Spleen (tissue), 7 donors: ENCODE measurements at regions not wholly inside any gene's neighbourhood (a gene's known extent, or its start where the extent isn't known, plus 50 kb on each side); places are given as distances from the start of the nearest gene placed in this dataset.

Source experiments
- POLR2A ChIP-seq, 3 donors: fragments of 450-650 bp; IDR thresholded peaks; one replicate each; pipeline ENCODE4 v1.5.1; 2017; ENCODE audit warnings: antibody characterized with exemption in 3 of 3, mild to moderate bottlenecking in 1 of 3
- POLR2AphosphoS5 ChIP-seq, 3 donors: sonication (generic); formaldehyde crosslinking; IDR thresholded peaks; one replicate each; pipeline ENCODE4 v1.5.1; 2017; ENCODE audit warnings: antibody characterized with exemption in 3 of 3
- TF ChIP-seq, protein P1 (sequence below), 11 experiments: fragments of 200-600 bp in 7 of 11; fragments of 450-650 bp in 4 of 11; sonication (generic) in 4 of 11; IDR thresholded peaks in 8 of 11; conservative IDR thresholded peaks in 3 of 11; 1 replicate in 7 of 11; 2 replicates in 4 of 11; pipeline versions ENCODE4 v1.4.0 to v1.8.0; 2016 to 2021; ENCODE audit warnings: antibody characterized with exemption in 11 of 11, inconsistent platforms in 4 of 11, mild to moderate bottlenecking in 1 of 11
- donor health status: DM: no; HTN: no; CAD: no; lungs with moderate emphysema.
- donor health status: DM: no; HTN: no; CAD: no.
- donor health status: DM: no; HTN: no; CAD: no.

- TF ChIP-seq, protein P1, sequence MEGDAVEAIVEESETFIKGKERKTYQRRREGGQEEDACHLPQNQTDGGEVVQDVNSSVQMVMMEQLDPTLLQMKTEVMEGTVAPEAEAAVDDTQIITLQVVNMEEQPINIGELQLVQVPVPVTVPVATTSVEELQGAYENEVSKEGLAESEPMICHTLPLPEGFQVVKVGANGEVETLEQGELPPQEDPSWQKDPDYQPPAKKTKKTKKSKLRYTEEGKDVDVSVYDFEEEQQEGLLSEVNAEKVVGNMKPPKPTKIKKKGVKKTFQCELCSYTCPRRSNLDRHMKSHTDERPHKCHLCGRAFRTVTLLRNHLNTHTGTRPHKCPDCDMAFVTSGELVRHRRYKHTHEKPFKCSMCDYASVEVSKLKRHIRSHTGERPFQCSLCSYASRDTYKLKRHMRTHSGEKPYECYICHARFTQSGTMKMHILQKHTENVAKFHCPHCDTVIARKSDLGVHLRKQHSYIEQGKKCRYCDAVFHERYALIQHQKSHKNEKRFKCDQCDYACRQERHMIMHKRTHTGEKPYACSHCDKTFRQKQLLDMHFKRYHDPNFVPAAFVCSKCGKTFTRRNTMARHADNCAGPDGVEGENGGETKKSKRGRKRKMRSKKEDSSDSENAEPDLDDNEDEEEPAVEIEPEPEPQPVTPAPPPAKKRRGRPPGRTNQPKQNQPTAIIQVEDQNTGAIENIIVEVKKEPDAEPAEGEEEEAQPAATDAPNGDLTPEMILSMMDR (IDR thresholded peaks at IDR 0.05 in 8 of 11, conservative IDR thresholded peaks at IDR 0.05 in 3 of 11) = no peak
- TF ChIP-seq POLR2A (IDR thresholded peaks at IDR 0.05) (no peak), POLR2AphosphoS5 (IDR thresholded peaks at IDR 0.05) (no peak)
Measured at GRCh38 chr10:78148961-78149612, 115.4 kb downstream of the RPS24 start.
